GM21737 (cell line): ENCODE measurements at regions not wholly inside any gene's neighbourhood (a gene's known extent, or its start where the extent isn't known, plus 50 kb on each side); places are given as distances from the start of the nearest gene placed in this dataset.

Experiments
- ATAC-seq: cut with Tn5 transposase; IDR thresholded peaks from one replicate; pipeline ENCODE4 v1.9.1; 2021; ENCODE audit warnings: mild to moderate bottlenecking, moderate library complexity; ENCODE audit not compliant: unreplicated experiment

GRCh38 chr2:133766164-133766832 lies 198.0 kb upstream of the NCKAP5 start:
- ATAC-seq = no peak

- ATAC-seq = no peak
Observed at GRCh38 chr2:133768256-133768655, 200.0 kb upstream of the NCKAP5 start.

- no peak for ATAC-seq
Observed at GRCh38 chr2:133768658-133769435, 200.6 kb upstream of the NCKAP5 start.

- no peak for ATAC-seq
Observed at GRCh38 chr2:133773854-133774653, 205.8 kb upstream of the NCKAP5 start.

GRCh38 chr2:133774654-133775015 lies 206.4 kb upstream of the NCKAP5 start:
- ATAC-seq = no peak

GRCh38 chr2:133776936-133777573 lies 208.8 kb upstream of the NCKAP5 start:
- ATAC-seq = no peak

GRCh38 chr2:133777574-133777960 lies 209.3 kb upstream of the NCKAP5 start:
- no peak for ATAC-seq

GRCh38 chr2:133780099-133780996 lies 212.1 kb upstream of the NCKAP5 start:
- ATAC-seq = no peak

- no peak for ATAC-seq
Observed at GRCh38 chr2:133780997-133781513, 212.8 kb upstream of the NCKAP5 start.

- no peak for ATAC-seq
Observed at GRCh38 chr2:133787207-133787606, 218.9 kb upstream of the NCKAP5 start.

- ATAC-seq = no peak
Observed at GRCh38 chr2:133787651-133788050, 219.4 kb upstream of the NCKAP5 start.

- ATAC-seq = no peak
Observed at GRCh38 chr2:133788386-133788785, 220.1 kb upstream of the NCKAP5 start.

GRCh38 chr2:133789743-133790142 lies 221.5 kb upstream of the NCKAP5 start:
- ATAC-seq = no peak

- ATAC-seq = no peak
Observed at GRCh38 chr2:133790711-133791110, 222.4 kb upstream of the NCKAP5 start.

GRCh38 chr2:133791191-133791590 lies 222.9 kb upstream of the NCKAP5 start:
- ATAC-seq = no peak

- ATAC-seq = no peak
Observed at GRCh38 chr2:133792223-133792622, 224.0 kb upstream of the NCKAP5 start.

GRCh38 chr2:133794114-133794513 lies 225.9 kb upstream of the NCKAP5 start:
- no peak for ATAC-seq

GRCh38 chr2:133801946-133802345 lies 233.7 kb upstream of the NCKAP5 start:
- ATAC-seq = no peak

- ATAC-seq = no peak
Observed at GRCh38 chr2:133802409-133803039, 234.3 kb upstream of the NCKAP5 start.

- ATAC-seq = no peak
Observed at GRCh38 chr2:133806564-133806963, 238.3 kb upstream of the NCKAP5 start.
